Progenitor cell of endocrine pancreas (in vitro differentiated cells): ENCODE measurements at regions not wholly inside any gene's neighbourhood (a gene's known extent, or its start where the extent isn't known, plus 50 kb on each side); places are given as distances from the start of the nearest gene placed in this dataset.

Source experiments
- DNase-seq: peaks from one replicate; pipeline ENCODE4 v3.0.0; 2021; ENCODE audit warnings: low spot score; ENCODE audit not compliant: unreplicated experiment
- H3K27ac Mint-ChIP-seq: 2 replicates; pipeline ENCODE4 v1.8.0; 2021; ENCODE audit warnings: mild to moderate bottlenecking, moderate library complexity, mixed read lengths
- H3K27me3 Mint-ChIP-seq: 2 replicates; pipeline ENCODE4 v1.8.0; 2021; ENCODE audit warnings: mixed read lengths
- H3K36me3 Mint-ChIP-seq: 2 replicates; pipeline ENCODE4 v1.8.0; 2022; ENCODE audit warnings: mixed read lengths; ENCODE audit not compliant: insufficient read depth
- H3K4me1 Mint-ChIP-seq: 2 replicates; pipeline ENCODE4 v1.8.0; 2021; ENCODE audit warnings: low read depth, mixed read lengths
- H3K4me3 Mint-ChIP-seq: 2 replicates; pipeline ENCODE4 v1.8.0; 2021; ENCODE audit warnings: low read depth, mild to moderate bottlenecking, moderate library complexity, mixed read lengths
- H3K9me3 Mint-ChIP-seq: 2 replicates; pipeline ENCODE4 v1.8.0; 2021; ENCODE audit warnings: low read depth, mixed read lengths
- CTCF ChIP-seq: fragments of 200-600 bp; sonication (generic); IDR thresholded peaks from one replicate; pipeline ENCODE4 v1.5.0; 2021; ENCODE audit warnings: antibody characterized with exemption, mild to moderate bottlenecking; ENCODE audit not compliant: unreplicated experiment

- no peak for TF ChIP-seq CTCF
- H3K4me3 Mint-ChIP-seq: no peak overlapping the region
- no peak overlapping the region for H3K27ac Mint-ChIP-seq
- no peaks in the 10 kb centered on the region for H3K9me3 Mint-ChIP-seq
- no peaks in the 10 kb centered on the region for H3K4me1 Mint-ChIP-seq
- peaks cover 2% of the 10 kb centered on the region for H3K36me3 Mint-ChIP-seq
- peaks cover 5% of the 10 kb centered on the region for H3K27me3 Mint-ChIP-seq
- DNase-seq: no peak
Measured at GRCh38 chr13:27861165-27861564, 58.6 kb upstream of the PDX1 start.

- H3K36me3 Mint-ChIP-seq: peaks cover 2% of the 10 kb centered on the region
- no peak for DNase-seq
- no peaks in the 10 kb centered on the region for H3K9me3 Mint-ChIP-seq
- peaks cover 23% of the 10 kb centered on the region for H3K4me1 Mint-ChIP-seq
- TF ChIP-seq CTCF: peak; percentile 65
- H3K27ac Mint-ChIP-seq: peak overlapping the region; percentile 78
- no peaks in the 10 kb centered on the region for H3K27me3 Mint-ChIP-seq
- peak overlapping the region; percentile 28 for H3K4me3 Mint-ChIP-seq
Measured at GRCh38 chr13:27868641-27869435, 51.0 kb upstream of the PDX1 start.

- DNase-seq: no peak
- no peak overlapping the region for H3K4me3 Mint-ChIP-seq
- no peaks in the 10 kb centered on the region for H3K9me3 Mint-ChIP-seq
- H3K27me3 Mint-ChIP-seq: no peaks in the 10 kb centered on the region
- H3K36me3 Mint-ChIP-seq: peaks cover 2% of the 10 kb centered on the region
- peaks cover 23% of the 10 kb centered on the region for H3K4me1 Mint-ChIP-seq
- no peak for TF ChIP-seq CTCF
- H3K27ac Mint-ChIP-seq: peak overlapping the region; percentile 78
Measured at GRCh38 chr13:27869436-27870095, 50.2 kb upstream of the PDX1 start.
